Vagina (tissue), 2 donors: ENCODE measurements at regions not wholly inside any gene's neighbourhood (a gene's known extent, or its start where the extent isn't known, plus 50 kb on each side); places are given as distances from the start of the nearest gene placed in this dataset.

ENCODE experiments used
- DNase-seq, 2 donors: peaks; one replicate each; pipeline ENCODE4 v3.0.0-alpha.2; 2017; ENCODE audit errors: extremely low spot score in 2 of 2
- H3K27ac ChIP-seq: fragments of 200-600 bp; sonication (generic); one replicate; pipeline ENCODE4 v1.5.1; 2019
- H3K27me3 ChIP-seq: fragments of 200-600 bp; sonication (generic); one replicate; pipeline ENCODE4 v1.5.1; 2019
- H3K36me3 ChIP-seq, 2 donors: fragments of 200-600 bp; sonication (generic); one replicate each; pipeline ENCODE4 v1.5.1; 2017 to 2019
- H3K4me1 ChIP-seq: fragments of 200-600 bp; sonication (generic); one replicate; pipeline ENCODE4 v1.5.1; 2019
- H3K4me3 ChIP-seq, 2 donors: fragments of 200-600 bp; sonication (generic); 1 replicate in 1 of 2; 2 replicates in 1 of 2; pipeline ENCODE4 v1.5.1; 2016 to 2019
- H3K9me3 ChIP-seq: fragments of 200-600 bp; sonication (generic); one replicate; pipeline ENCODE4 v1.5.1; 2019
- POLR2A ChIP-seq, 2 donors: fragments of 450-650 bp; IDR thresholded peaks; one replicate each; pipeline ENCODE4 v1.6.1; 2017; ENCODE audit warnings: antibody characterized with exemption in 2 of 2, mild to moderate bottlenecking in 2 of 2, moderate library complexity in 2 of 2
- POLR2AphosphoS5 ChIP-seq, 2 donors: sonication (generic); formaldehyde crosslinking; IDR thresholded peaks; one replicate each; pipeline ENCODE4 v1.9.0; 2017; ENCODE audit warnings: antibody characterized with exemption in 2 of 2, mild to moderate bottlenecking in 2 of 2, low read depth in 1 of 2; ENCODE audit not compliant: insufficient read depth in 1 of 2
- intact Hi-C: fragments of 100-400 bp; cut with DNase I; formaldehyde crosslinking; loops from one replicate; pipeline ENCODE4 v1.15.1; 2023
- TF ChIP-seq, protein P1 (sequence below), 3 experiments: fragments of 450-650 bp in 2 of 3; fragments of 200-600 bp in 1 of 3; sonication (generic) in 1 of 3; IDR thresholded peaks; one replicate each; pipeline ENCODE4 v1.5.1; 2017 to 2019; ENCODE audit warnings: antibody characterized with exemption in 3 of 3, mild to moderate bottlenecking in 2 of 3, moderate library complexity in 2 of 3

DNA sequence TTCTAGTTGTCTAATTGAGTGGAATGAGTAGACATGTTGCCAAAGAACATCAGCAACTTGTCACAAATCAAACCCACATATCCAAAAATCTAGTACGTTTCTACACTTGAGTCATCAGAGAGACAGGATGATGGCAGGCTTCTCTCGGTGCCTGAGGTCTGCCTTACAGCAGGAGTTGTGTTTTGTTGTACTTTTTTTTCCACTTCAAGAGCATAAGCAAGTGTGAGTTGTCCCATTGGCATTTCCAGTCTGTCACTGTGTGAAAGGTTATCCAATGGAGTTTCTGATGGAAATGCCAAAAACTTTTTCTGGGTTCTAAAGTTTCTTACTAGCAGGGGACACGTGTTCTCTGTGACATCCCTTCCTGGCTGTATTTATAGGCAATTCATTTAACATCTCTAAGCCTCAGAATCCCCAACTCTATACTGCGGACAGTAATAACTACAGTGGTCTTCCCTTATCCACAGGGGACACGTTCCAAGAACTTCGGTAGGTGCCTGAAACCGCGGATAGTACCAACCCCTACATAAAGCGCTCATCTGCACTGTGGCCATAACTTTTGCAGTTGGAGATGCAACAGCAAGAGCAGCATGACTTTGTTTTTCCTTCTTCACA is 246.5 kb downstream of the SYK start:
- no peaks in the 10 kb centered on the region for H3K27me3 ChIP-seq
- peaks cover 7% of the 10 kb centered on the region for H3K4me1 ChIP-seq
- no peak for DNase-seq
- H3K27ac ChIP-seq = no peak overlapping the region
- no peaks in the 10 kb centered on the region for H3K36me3 ChIP-seq
- intact Hi-C loops = no loop called here
- TF ChIP-seq POLR2AphosphoS5 (IDR thresholded peaks at IDR 0.05; ENCODE audit: insufficient read depth in 1 of 2, low read depth in 1 of 2) (no peak), POLR2A (IDR thresholded peaks at IDR 0.05) (no peak)
- TF ChIP-seq, protein P1, sequence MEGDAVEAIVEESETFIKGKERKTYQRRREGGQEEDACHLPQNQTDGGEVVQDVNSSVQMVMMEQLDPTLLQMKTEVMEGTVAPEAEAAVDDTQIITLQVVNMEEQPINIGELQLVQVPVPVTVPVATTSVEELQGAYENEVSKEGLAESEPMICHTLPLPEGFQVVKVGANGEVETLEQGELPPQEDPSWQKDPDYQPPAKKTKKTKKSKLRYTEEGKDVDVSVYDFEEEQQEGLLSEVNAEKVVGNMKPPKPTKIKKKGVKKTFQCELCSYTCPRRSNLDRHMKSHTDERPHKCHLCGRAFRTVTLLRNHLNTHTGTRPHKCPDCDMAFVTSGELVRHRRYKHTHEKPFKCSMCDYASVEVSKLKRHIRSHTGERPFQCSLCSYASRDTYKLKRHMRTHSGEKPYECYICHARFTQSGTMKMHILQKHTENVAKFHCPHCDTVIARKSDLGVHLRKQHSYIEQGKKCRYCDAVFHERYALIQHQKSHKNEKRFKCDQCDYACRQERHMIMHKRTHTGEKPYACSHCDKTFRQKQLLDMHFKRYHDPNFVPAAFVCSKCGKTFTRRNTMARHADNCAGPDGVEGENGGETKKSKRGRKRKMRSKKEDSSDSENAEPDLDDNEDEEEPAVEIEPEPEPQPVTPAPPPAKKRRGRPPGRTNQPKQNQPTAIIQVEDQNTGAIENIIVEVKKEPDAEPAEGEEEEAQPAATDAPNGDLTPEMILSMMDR (IDR thresholded peaks at IDR 0.05) = no peak
- H3K4me3 ChIP-seq = no peak overlapping the region
- no peaks in the 10 kb centered on the region for H3K9me3 ChIP-seq

DNA sequence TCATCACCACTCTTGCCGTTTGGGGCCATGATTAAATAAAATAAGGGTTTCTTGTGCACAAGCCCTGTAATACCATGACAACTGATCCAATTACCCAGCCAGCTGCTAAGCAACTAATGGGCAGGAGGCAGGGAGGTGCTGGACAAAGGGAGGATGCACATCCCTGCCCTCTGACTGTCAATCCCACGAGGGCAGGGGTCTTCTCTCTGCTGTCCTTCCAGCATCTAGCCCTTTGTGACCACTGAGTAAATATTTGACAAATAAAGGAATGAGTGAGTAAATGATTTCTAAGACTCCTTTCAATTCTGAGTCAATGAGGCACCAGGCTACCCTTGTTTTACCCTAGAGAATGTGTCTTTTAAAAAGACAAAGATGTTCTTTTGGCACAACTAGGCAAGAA is 247.1 kb downstream of the SYK start:
- TF ChIP-seq, protein P1 (IDR thresholded peaks at IDR 0.05) = no peak
- no peak for TF ChIP-seq POLR2AphosphoS5 (IDR thresholded peaks at IDR 0.05; ENCODE audit: insufficient read depth in 1 of 2, low read depth in 1 of 2)
- no peak for TF ChIP-seq POLR2A (IDR thresholded peaks at IDR 0.05)
- peak; percentile 37 to 75 for DNase-seq
- intact Hi-C loops = no loop called here

DNA sequence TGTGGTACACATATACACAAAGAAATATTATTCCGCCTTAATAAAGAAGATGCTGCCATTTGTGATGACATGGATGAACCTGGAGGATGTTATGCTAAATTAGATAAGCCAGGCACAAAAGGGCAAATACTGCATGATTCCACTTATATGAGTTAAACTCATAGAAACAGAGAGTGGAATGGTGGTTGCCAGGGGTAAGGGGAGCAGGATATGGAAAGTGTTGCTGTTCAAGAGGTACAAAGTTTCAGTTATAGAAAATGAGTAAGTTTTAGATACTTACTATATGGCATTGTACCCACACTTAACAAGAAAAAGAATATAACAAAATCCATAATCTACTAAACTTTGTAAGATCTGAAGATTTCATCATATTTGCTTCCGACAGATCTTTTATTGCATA is 252.2 kb downstream of the SYK start:
- Histone ChIP-seq H3K4me3 (no peak overlapping the region), H3K27ac (no peak overlapping the region), H3K36me3 (no peaks in the 10 kb centered on the region), H3K9me3 (no peaks in the 10 kb centered on the region), H3K27me3 (no peaks in the 10 kb centered on the region), H3K4me1 (no peaks in the 10 kb centered on the region)
- TF ChIP-seq POLR2A (IDR thresholded peaks at IDR 0.05) (no peak), POLR2AphosphoS5 (IDR thresholded peaks at IDR 0.05; ENCODE audit: insufficient read depth in 1 of 2, low read depth in 1 of 2) (no peak)
- TF ChIP-seq, protein P1 (IDR thresholded peaks at IDR 0.05) = no peak
- DNase-seq = no peak
- intact Hi-C loops = no loop called here

More for the DNA sequence above, 247.1 kb downstream of the SYK start:
- no peaks in the 10 kb centered on the region for H3K27me3 ChIP-seq
- H3K27ac ChIP-seq = no peak overlapping the region
- H3K9me3 ChIP-seq = no peaks in the 10 kb centered on the region
- no peaks in the 10 kb centered on the region for H3K36me3 ChIP-seq
- peaks cover 1% of the 10 kb centered on the region for H3K4me1 ChIP-seq
- H3K4me3 ChIP-seq = no peak overlapping the region

DNA sequence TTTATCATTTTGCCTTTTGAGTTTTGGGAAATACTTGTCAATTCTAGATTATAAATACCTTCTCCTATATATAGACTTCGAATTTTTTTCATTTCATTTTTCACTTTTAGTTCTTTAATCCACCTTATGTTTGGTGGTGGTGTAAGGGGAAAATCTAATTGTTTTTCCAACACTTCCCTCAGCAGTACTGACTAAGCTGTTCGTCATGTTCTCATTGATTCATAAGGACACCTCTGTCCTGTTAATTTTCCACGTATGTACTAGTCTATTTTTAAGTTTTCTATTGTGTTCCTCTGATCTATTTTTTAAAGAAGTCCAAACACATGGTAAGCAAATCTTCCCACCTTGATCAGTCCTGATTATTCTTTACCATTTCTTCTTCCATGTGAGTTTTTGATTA is 254.2 kb downstream of the SYK start:
- Histone ChIP-seq H3K36me3 (no peaks in the 10 kb centered on the region), H3K27ac (no peak overlapping the region), H3K4me3 (no peak overlapping the region), H3K4me1 (peaks cover 18% of the 10 kb centered on the region), H3K9me3 (no peaks in the 10 kb centered on the region), H3K27me3 (no peaks in the 10 kb centered on the region)
- TF ChIP-seq POLR2A (IDR thresholded peaks at IDR 0.05) (no peak), POLR2AphosphoS5 (IDR thresholded peaks at IDR 0.05; ENCODE audit: insufficient read depth in 1 of 2, low read depth in 1 of 2) (no peak)
- TF ChIP-seq, protein P1 (IDR thresholded peaks at IDR 0.05) = no peak
- DNase-seq = no peak
- intact Hi-C loops = loop anchor here (5.0 kb wide), 1 partner anchor 371 kb away; no protein-coding TSS in a partner anchor

DNA sequence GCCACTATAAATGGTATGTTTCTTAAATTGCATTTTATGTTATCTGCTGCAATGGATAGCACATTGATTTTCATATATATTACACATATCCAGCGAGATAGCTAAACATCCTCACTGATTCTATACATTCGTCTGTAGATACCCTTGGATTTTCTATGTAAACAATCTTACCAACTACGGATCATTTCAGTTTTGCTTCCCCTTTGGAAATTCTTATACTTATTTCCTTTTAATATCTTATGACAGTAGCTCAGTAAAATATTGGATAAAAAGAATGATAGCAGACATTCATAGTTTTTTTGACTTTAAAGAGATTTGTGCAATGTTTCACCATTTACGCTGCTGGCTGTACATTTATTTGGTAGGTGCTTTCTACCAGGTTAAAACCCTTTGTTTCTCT is 254.9 kb downstream of the SYK start:
- H3K9me3 ChIP-seq = no peaks in the 10 kb centered on the region
- H3K27ac ChIP-seq = no peak overlapping the region
- H3K4me3 ChIP-seq = no peak overlapping the region
- no peak for DNase-seq
- H3K27me3 ChIP-seq = no peaks in the 10 kb centered on the region
- H3K4me1 ChIP-seq = peaks cover 23% of the 10 kb centered on the region
- intact Hi-C loops = loop anchor here (5.0 kb wide), 1 partner anchor 371 kb away; no protein-coding TSS in a partner anchor
- TF ChIP-seq POLR2A (IDR thresholded peaks at IDR 0.05) = no peak
- TF ChIP-seq POLR2AphosphoS5 (IDR thresholded peaks at IDR 0.05; ENCODE audit: insufficient read depth in 1 of 2, low read depth in 1 of 2) = no peak
- TF ChIP-seq, protein P1 (IDR thresholded peaks at IDR 0.05) = no peak
- no peaks in the 10 kb centered on the region for H3K36me3 ChIP-seq
